Lung (tissue), 11 donors: ENCODE measurements at regions not wholly inside any gene's neighbourhood (a gene's known extent, or its start where the extent isn't known, plus 50 kb on each side); places are given as distances from the start of the nearest gene placed in this dataset.

Experiments used
- ATAC-seq: fragments of 200-7000 bp; cut with Tn5 transposase; one replicate; pipeline ENCODE4 v1.9.1; 2020; ENCODE audit warnings: moderate number of reproducible peaks; ENCODE audit not compliant: insufficient read depth, low FRiP score
- DNase-seq, 3 donors: peaks; one replicate each; pipeline ENCODE4 v3.0.0-alpha.2; 2013 to 2017
- H3K27ac ChIP-seq, 2 donors: one replicate each; pipeline ENCODE4 v1.5.1; 2013; ENCODE audit warnings: mild to moderate bottlenecking in 2 of 2, moderate library complexity in 2 of 2, control low read depth in 1 of 2, inconsistent platforms in 1 of 2, low read depth in 1 of 2, low read length in 1 of 2
- H3K27me3 ChIP-seq, 3 donors: one replicate each; pipeline ENCODE4 v1.5.1; 2013; ENCODE audit warnings: low read length in 2 of 3; ENCODE audit not compliant: control insufficient read depth in 3 of 3, insufficient read depth in 3 of 3
- H3K36me3 ChIP-seq, 4 donors: one replicate each; pipeline ENCODE4 v1.5.1; 2013; ENCODE audit warnings: low read length in 4 of 4, mild to moderate bottlenecking in 1 of 4, moderate library complexity in 1 of 4; ENCODE audit not compliant: control insufficient read depth in 4 of 4, insufficient read depth in 4 of 4
- H3K4me1 ChIP-seq, 5 donors: one replicate each; pipeline ENCODE4 v1.5.1; 2013; ENCODE audit warnings: low read length in 5 of 5, mild to moderate bottlenecking in 2 of 5, moderate library complexity in 1 of 5; ENCODE audit not compliant: control insufficient read depth in 5 of 5, insufficient read depth in 5 of 5
- H3K4me3 ChIP-seq: one replicate; pipeline ENCODE4 v1.5.1; 2013; ENCODE audit warnings: mild to moderate bottlenecking, control low read depth, moderate library complexity
- H3K9ac ChIP-seq, 2 donors: one replicate each; pipeline ENCODE4 v1.5.1; 2013; ENCODE audit warnings: low read length in 2 of 2, control low read depth in 1 of 2; ENCODE audit not compliant: insufficient read depth in 1 of 2
- H3K9me3 ChIP-seq, 4 donors: one replicate each; pipeline ENCODE4 v1.5.1; 2013; ENCODE audit warnings: low read length in 3 of 4, mild to moderate bottlenecking in 1 of 4, moderate library complexity in 1 of 4; ENCODE audit not compliant: control insufficient read depth in 4 of 4, insufficient read depth in 3 of 4
- CTCF ChIP-seq: IDR thresholded peaks from 2 replicates; pipeline ENCODE4 v1.5.1; 2012; ENCODE audit warnings: mild to moderate bottlenecking; ENCODE audit errors: control extremely low read depth, extremely low read depth
- WGBS, 2 donors: extraction: QIAGEN DNeasy Blood & Tissue Kit; methylation state at CpG; one replicate each; pipeline ENCODE4 v1.1.7; 2013; 5-methylcytosine and 5-hydroxymethylcytosine counted together
- donor health status: control.
- donor health status: control.
- donor health status: Bipolar disorder and iron deficiency.
- donor health status: healthy.
- donor health status: DM: yes; HTN: yes; CAD: no.

GRCh38 chr18:42614619-42615293 is 500.7 kb downstream of the RIT2 start:
- H3K27ac ChIP-seq = no peak overlapping the region
- H3K27me3 ChIP-seq = no peaks in the 10 kb centered on the region
- DNase-seq (peak in 2 of 3 donors; percentile 22 to 44), ATAC-seq (no peak)
- TF ChIP-seq CTCF = no peak
- no peaks in the 10 kb centered on the region for H3K4me1 ChIP-seq
- no peaks in the 10 kb centered on the region for H3K36me3 ChIP-seq
- H3K9me3 ChIP-seq = no peaks in the 10 kb centered on the region
- no peak overlapping the region for H3K9ac ChIP-seq
- 52 to 59% methylated on average over 2 of the region's 2 CpGs for WGBS, 2 donors
- no peak overlapping the region for H3K4me3 ChIP-seq

DNA sequence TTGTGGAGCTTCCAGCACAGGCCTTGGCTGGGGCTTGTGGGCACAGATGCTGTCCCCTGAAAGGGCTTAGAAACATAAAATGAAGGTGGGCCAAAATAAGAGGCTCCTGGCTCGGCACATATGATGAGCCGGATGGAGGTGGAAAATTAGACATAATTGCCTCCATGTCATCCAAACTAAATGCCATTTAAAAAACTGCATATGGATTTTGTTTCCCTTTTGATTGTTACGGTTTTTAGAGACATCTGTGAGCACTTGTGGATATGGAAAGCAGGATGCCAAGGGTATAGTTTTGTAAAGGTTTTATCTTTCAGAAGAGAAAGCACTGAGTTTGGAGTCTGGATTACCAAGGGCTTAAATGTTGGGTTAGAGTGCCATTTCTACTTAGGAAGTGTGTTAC is 498.3 kb downstream of the RIT2 start:
- 91 to 92% methylated on average over 3 of the region's 3 CpGs for WGBS, 2 donors
- no peak for TF ChIP-seq CTCF
- no peak overlapping the region for H3K27ac ChIP-seq
- no peak overlapping the region for H3K4me3 ChIP-seq
- H3K4me1 ChIP-seq = no peaks in the 10 kb centered on the region
- no peaks in the 10 kb centered on the region for H3K9me3 ChIP-seq
- DNase-seq (peak in 1 of 3 donors; percentile 16), ATAC-seq (no peak)
- no peak overlapping the region for H3K9ac ChIP-seq
- no peaks in the 10 kb centered on the region for H3K27me3 ChIP-seq
- H3K36me3 ChIP-seq = no peaks in the 10 kb centered on the region

- WGBS, 2 donors = 38 to 96% methylated on average over 1 of the region's 1 CpG
- no peak for TF ChIP-seq CTCF
- Histone ChIP-seq H3K4me3 (no peak overlapping the region), H3K9ac (no peak overlapping the region), H3K9me3 (no peaks in the 10 kb centered on the region), H3K27me3 (no peaks in the 10 kb centered on the region), H3K36me3 (no peaks in the 10 kb centered on the region), H3K4me1 (no peaks in the 10 kb centered on the region), H3K27ac (no peak overlapping the region)
- DNase-seq (no peak), ATAC-seq (no peak)
These were observed 495.7 kb downstream of the RIT2 start for GRCh38 chr18:42619771-42620170.

DNA sequence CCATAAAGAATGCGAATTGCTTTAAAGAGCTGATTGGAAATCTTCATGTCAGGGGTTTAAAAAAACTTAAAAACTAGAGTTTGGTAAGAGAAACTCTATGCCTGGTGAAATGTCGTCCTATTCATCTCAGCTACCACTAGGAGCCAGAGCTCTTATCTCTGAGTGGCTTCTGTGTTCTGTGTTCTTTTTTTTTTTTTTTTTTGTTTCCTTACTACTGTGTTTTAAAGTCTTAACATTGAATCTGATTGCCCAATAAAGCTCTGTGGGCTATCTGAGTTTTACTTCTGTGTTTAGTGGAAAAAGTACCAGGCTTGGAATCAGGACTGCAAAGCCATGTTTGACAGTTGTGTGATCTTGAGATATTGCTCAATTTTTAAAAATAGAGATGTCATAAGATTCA is 494.8 kb downstream of the RIT2 start:
- WGBS, 2 donors = 39 to 50% methylated on average over 2 of the region's 2 CpGs
- H3K27ac ChIP-seq = no peak overlapping the region

More for the DNA sequence above, 494.8 kb downstream of the RIT2 start:
- Histone ChIP-seq H3K27me3 (no peaks in the 10 kb centered on the region), H3K36me3 (no peaks in the 10 kb centered on the region), H3K4me1 (no peaks in the 10 kb centered on the region), H3K9ac (no peak overlapping the region), H3K4me3 (no peak overlapping the region), H3K9me3 (no peaks in the 10 kb centered on the region)
- DNase-seq (peak in 1 of 3 donors; percentile 5), ATAC-seq (no peak)
- TF ChIP-seq CTCF = no peak
